HG03103 (cell line): ENCODE measurements at regions not wholly inside any gene's neighbourhood (a gene's known extent, or its start where the extent isn't known, plus 50 kb on each side); places are given as distances from the start of the nearest gene placed in this dataset.

Experiments used
- ATAC-seq: cut with Tn5 transposase; IDR thresholded peaks from one replicate; pipeline ENCODE4 v1.9.1; 2021; ENCODE audit warnings: low read depth; ENCODE audit not compliant: unreplicated experiment

GRCh38 chr3:29214009-29214658 is 66.7 kb upstream of the RBMS3 start:
- ATAC-seq: no peak

- ATAC-seq: no peak
Observed at GRCh38 chr3:29215948-29216347, 64.9 kb upstream of the RBMS3 start.

- ATAC-seq: no peak
Observed at GRCh38 chr3:29226706-29227105, 54.2 kb upstream of the RBMS3 start.

- no peak for ATAC-seq
Observed at GRCh38 chr3:29227307-29227706, 53.6 kb upstream of the RBMS3 start.
